ENCODE measurements at regions not wholly inside any gene's neighbourhood (a gene's known extent, or its start where the extent isn't known, plus 50 kb on each side); places are given as distances from the start of the nearest gene placed in this dataset.

DNA sequence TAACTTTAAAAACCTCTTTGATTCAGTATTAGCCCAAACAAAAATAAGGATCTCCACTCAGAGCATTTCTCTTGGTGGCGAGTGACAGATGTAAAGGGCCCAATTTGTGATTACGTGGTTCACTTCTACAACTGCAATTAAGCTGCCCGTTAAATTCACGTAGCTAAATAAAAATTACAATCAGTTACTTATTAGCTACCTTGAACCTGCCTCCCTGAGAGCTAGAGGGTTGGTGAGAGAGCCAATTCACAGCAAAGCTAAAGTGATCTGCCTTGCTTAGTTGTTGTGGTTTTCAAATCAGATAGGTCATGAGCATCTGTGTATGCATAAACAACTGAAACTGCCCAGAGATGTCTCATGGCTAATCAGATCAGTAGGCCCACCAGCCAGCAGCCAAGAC is 156.7 kb downstream of the RNF152 start:
- Histone ChIP-seq H3K4me1 (no peaks in the 10 kb centered on the region), H3K27ac (peak overlapping the region in 1 of 4 donors; percentile 6), H3K4me3 (no peak overlapping the region), H3K27me3 (no peaks in the 10 kb centered on the region), H3K9me3 (no peaks in the 10 kb centered on the region), H3K36me3 (no peaks in the 10 kb centered on the region)
- no peak for ATAC-seq
- WGBS, 2 donors (ENCODE audit: low coverage in 1 of 2): 86 to 95% methylated on average over 4 of the region's 4 CpGs
- no peak for TF ChIP-seq POLR2A (IDR thresholded peaks at IDR 0.05)
- TF ChIP-seq CTCF (IDR thresholded peaks at IDR 0.05): no peak
- no peak for TF ChIP-seq POLR2AphosphoS5 (IDR thresholded peaks at IDR 0.05)
- TF ChIP-seq EP300 (IDR thresholded peaks at IDR 0.05): no peak

- Histone ChIP-seq H3K4me1 (no peaks in the 10 kb centered on the region), H3K36me3 (no peaks in the 10 kb centered on the region), H3K9me3 (no peaks in the 10 kb centered on the region), H3K27ac (no peak overlapping the region), H3K4me3 (no peak overlapping the region), H3K27me3 (no peaks in the 10 kb centered on the region)
- TF ChIP-seq POLR2AphosphoS5 (IDR thresholded peaks at IDR 0.05) (no peak), POLR2A (IDR thresholded peaks at IDR 0.05) (no peak), EP300 (IDR thresholded peaks at IDR 0.05) (no peak), CTCF (IDR thresholded peaks at IDR 0.05) (no peak)
- no peak for ATAC-seq
- WGBS, 2 donors (ENCODE audit: low coverage in 1 of 2): 66 to 87% methylated on average over 4 to 5 of the region's 5 CpGs
Measured at GRCh38 chr18:61735564-61736102, 157.2 kb downstream of the RNF152 start.

DNA sequence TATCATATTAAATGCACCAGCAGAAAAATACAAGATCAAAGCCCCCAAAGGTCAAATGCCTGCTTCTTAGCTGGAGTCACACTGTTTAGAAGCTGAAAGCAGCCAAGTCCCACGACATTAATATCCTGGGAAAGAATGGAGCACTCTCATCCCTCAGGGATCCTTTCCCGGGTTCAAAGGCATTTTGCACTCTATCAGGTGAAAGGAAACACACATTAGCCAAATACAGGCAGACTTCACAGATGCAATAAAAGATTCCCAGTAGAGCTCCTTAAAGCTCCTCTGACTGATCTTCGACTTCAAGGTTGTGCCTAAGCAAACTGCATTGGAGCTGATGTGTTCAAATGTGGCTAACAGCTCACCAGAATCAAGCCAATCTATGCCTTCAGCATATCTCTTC is 158.4 kb downstream of the RNF152 start:
- Histone ChIP-seq H3K4me1 (no peaks in the 10 kb centered on the region), H3K9me3 (no peaks in the 10 kb centered on the region), H3K27me3 (no peaks in the 10 kb centered on the region), H3K36me3 (no peaks in the 10 kb centered on the region), H3K27ac (peak overlapping the region in 2 of 4 donors; percentile 14 to 15), H3K4me3 (no peak overlapping the region)
- 69% methylated on average over 3 of the region's 3 CpGs; no CpG with 5 or more reads in 1 of the 2 donors for WGBS, 2 donors (ENCODE audit: low coverage in 1 of 2)
- TF ChIP-seq CTCF (IDR thresholded peaks at IDR 0.05): no peak
- no peak for TF ChIP-seq POLR2AphosphoS5 (IDR thresholded peaks at IDR 0.05)
- TF ChIP-seq POLR2A (IDR thresholded peaks at IDR 0.05): no peak
- no peak for ATAC-seq

DNA sequence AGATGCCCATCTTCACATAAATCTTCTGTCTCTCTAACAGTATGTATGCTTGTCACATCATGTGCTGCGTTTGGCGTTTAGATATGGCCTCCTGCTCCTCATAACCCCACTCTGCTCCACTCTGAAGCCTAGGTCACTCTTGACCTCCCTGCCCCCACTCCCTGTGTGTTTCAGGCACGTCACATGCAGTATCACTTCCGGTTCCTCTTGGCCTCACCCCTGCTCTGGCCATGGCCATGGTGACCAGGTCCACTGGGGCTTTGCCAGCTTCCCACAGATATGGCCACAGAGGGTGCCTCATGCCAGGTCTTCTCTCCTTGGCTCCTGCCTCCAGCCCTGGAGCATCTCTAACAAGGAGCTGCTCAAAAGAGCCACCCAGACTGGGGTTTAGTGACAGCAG is 160.0 kb downstream of the RNF152 start:
- Histone ChIP-seq H3K27ac (peak overlapping the region in 3 of 4 donors; percentile 19 to 64 (median 60)), H3K9me3 (no peaks in the 10 kb centered on the region), H3K4me3 (no peak overlapping the region), H3K27me3 (no peaks in the 10 kb centered on the region), H3K4me1 (no peaks in the 10 kb centered on the region), H3K36me3 (no peaks in the 10 kb centered on the region)
- no peak for TF ChIP-seq POLR2AphosphoS5 (IDR thresholded peaks at IDR 0.05)
- no peak for TF ChIP-seq CTCF (IDR thresholded peaks at IDR 0.05)
- TF ChIP-seq EP300 (IDR thresholded peaks at IDR 0.05): no peak
- TF ChIP-seq POLR2A (IDR thresholded peaks at IDR 0.05): no peak
- ATAC-seq: no peak
- 78% methylated on average over 4 of the region's 4 CpGs; no CpG with 5 or more reads in 1 of the 2 donors for WGBS, 2 donors (ENCODE audit: low coverage in 1 of 2)

- 60 to 67% methylated on average over 5 to 9 of the region's 9 CpGs for WGBS, 2 donors (ENCODE audit: low coverage in 1 of 2)
- TF ChIP-seq EP300 (IDR thresholded peaks at IDR 0.05): no peak
- no peak for TF ChIP-seq POLR2AphosphoS5 (IDR thresholded peaks at IDR 0.05)
- no peak for TF ChIP-seq POLR2A (IDR thresholded peaks at IDR 0.05)
- TF ChIP-seq CTCF (IDR thresholded peaks at IDR 0.05): no peak
- Histone ChIP-seq H3K27me3 (no peaks in the 10 kb centered on the region), H3K27ac (peak overlapping the region in 3 of 4 donors; percentile 26 to 64 (median 32)), H3K36me3 (no peaks in the 10 kb centered on the region), H3K4me3 (no peak overlapping the region), H3K4me1 (no peaks in the 10 kb centered on the region), H3K9me3 (no peaks in the 10 kb centered on the region)
- ATAC-seq: no peak
Measured at GRCh38 chr18:61731693-61732376, 161.0 kb downstream of the RNF152 start.
